GM12892 (cell line): ENCODE measurements at regions not wholly inside any gene's neighbourhood (a gene's known extent, or its start where the extent isn't known, plus 50 kb on each side); places are given as distances from the start of the nearest gene placed in this dataset.

Experiments used
- POLR2A ChIP-seq: IDR thresholded peaks from 2 replicates; pipeline ENCODE4 v1.6.1; 2011; ENCODE audit warnings: low read depth, low read length, control low read depth
- POLR2AphosphoS5 ChIP-seq: IDR thresholded peaks from 2 replicates; pipeline ENCODE4 v1.6.1; 2011; ENCODE audit warnings: low read depth, low read length, control low read depth
- TAF1 ChIP-seq: IDR thresholded peaks from 2 replicates; pipeline ENCODE4 v1.6.1; 2011; ENCODE audit warnings: low read depth, mild to moderate bottlenecking, control low read depth, low read length, borderline replicate concordance

DNA sequence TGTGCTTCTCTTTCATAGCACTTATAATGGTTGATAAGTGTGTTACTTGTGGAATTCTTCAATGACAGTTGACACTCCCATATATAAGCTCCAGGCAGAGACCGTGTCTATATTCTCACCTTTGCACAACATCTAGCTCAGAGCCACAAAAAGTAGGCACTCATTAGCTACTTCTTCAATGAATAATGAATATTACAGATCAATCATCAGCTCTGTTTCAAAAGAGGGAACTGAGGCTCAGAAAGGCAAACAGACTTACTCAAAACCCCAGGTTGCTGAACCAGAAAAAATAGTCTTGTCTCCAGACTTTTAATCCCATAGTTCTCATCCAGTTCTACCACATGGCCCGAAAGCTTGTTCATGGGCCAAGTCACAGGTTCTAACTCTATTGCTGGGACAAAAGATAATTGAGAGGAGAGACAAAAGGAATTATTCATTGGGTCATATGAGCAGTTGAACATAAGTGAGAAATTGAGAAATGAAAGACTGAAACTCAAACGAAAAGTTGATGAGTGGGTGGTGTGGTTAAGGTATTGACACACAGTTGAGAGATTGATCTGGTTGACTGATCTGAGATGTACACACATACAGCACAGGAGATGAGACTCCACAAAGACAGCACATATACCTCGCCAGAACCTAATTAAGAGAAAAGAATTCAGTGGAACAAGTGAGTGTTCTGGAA lies 381.6 kb downstream of the EFNA5 start:
- TF ChIP-seq POLR2A (no peak), POLR2AphosphoS5 (no peak), TAF1 (no peak)
